ENCODE measurements at regions not wholly inside any gene's neighbourhood (a gene's known extent, or its start where the extent isn't known, plus 50 kb on each side); places are given as distances from the start of the nearest gene placed in this dataset.

DNA sequence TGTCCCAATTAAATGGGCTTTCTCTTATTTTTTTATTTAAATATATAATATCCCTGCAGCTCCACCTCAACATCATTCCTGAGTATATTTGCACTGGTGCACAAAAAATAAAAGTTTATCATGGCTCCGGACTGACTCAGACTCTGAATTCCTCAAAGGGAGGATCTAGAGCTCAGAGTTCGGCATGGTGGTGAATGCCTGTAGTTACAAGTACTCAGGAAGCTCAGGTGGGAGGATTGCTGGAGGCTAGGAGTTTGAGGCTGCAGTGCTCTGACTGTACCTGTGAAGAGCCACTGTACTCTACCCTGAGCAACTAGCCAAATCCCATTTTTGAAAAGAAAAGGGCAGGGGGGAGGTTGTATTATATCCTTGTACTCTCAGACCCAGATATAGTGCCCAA, 52.8 kb upstream of the NRXN1 start:
- TF ChIP-seq TAF1 (IDR thresholded peaks at IDR 0.05; ENCODE audit: borderline replicate concordance, insufficient read depth, low read length) (no peak), FOXP2 (optimal IDR thresholded peaks at IDR 0.05; ENCODE audit: borderline replicate concordance, extremely low read depth, extremely low read length, insufficient read depth) (no peak), SIN3A (IDR thresholded peaks at IDR 0.05; ENCODE audit: borderline replicate concordance, insufficient read depth, low read length) (no peak), POLR2AphosphoS5 (IDR thresholded peaks at IDR 0.05; ENCODE audit: low read depth, low read length) (no peak)
- TF ChIP-seq, protein P1, sequence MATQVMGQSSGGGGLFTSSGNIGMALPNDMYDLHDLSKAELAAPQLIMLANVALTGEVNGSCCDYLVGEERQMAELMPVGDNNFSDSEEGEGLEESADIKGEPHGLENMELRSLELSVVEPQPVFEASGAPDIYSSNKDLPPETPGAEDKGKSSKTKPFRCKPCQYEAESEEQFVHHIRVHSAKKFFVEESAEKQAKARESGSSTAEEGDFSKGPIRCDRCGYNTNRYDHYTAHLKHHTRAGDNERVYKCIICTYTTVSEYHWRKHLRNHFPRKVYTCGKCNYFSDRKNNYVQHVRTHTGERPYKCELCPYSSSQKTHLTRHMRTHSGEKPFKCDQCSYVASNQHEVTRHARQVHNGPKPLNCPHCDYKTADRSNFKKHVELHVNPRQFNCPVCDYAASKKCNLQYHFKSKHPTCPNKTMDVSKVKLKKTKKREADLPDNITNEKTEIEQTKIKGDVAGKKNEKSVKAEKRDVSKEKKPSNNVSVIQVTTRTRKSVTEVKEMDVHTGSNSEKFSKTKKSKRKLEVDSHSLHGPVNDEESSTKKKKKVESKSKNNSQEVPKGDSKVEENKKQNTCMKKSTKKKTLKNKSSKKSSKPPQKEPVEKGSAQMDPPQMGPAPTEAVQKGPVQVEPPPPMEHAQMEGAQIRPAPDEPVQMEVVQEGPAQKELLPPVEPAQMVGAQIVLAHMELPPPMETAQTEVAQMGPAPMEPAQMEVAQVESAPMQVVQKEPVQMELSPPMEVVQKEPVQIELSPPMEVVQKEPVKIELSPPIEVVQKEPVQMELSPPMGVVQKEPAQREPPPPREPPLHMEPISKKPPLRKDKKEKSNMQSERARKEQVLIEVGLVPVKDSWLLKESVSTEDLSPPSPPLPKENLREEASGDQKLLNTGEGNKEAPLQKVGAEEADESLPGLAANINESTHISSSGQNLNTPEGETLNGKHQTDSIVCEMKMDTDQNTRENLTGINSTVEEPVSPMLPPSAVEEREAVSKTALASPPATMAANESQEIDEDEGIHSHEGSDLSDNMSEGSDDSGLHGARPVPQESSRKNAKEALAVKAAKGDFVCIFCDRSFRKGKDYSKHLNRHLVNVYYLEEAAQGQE (IDR thresholded peaks at IDR 0.05; ENCODE audit: insufficient read depth in 1 of 2, low read depth in 2 of 2, low read length in 2 of 2), result no peak

All from PFSK-1 (cell line).